Skin of body (tissue), 1 donor: ENCODE measurements at regions not wholly inside any gene's neighbourhood (a gene's known extent, or its start where the extent isn't known, plus 50 kb on each side); places are given as distances from the start of the nearest gene placed in this dataset.

Source experiments
- DNase-seq: peaks from one replicate; lab custom pipeline; 2025; lab: John Stamatoyannopoulos, UW

DNA sequence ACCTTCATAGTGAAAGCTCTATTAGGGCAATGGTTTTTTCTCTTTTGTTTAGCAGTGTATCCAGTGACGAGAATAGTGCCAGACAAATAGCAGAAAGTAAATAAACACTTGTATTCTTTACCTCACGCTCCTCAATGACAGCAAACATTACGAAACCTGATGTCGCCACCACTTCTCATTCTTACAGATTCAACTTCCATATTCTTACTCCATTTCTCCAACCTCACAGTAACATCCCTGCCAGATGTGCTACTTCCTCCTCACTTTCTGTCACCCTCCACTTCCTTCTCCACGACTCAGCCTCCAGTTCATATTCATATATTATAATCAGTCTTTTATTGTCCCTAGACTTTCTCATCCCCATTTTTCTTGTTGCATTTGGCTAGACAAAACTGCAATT lies 1956.2 kb upstream of the AGA start:
- DNase-seq, result no peak

DNA sequence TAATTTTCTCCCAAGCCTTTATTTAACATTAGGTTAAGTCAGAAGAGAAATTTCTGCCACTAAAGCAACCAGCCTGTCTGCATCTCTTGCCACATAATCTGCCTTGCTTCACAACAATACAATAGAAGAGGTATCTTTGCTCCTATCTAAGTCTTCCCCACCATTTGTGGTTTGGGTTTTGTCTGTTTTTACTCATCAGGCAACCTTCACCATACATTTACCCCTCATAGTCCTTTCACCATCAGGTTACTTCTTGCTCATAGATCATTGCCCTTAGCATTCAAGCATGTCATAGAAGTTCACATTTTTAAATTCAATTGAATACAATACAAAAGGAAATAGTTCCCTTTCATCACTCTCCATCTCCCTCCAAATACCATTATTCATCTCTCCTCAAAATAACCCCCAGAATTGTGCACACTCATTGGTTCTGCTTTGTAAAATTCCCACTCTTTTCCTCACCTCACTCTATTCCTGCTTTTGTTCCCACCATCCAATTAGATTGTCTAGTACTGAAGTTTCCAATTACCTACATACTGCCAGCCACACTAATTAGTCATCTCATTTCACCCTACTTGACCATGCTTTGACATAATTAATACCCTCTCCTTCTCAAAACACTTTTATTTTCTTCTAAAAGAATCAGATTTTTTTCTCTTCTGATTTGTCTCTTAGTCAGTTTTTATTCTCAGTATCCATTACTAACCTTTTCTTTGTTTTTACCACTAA lies 1957.0 kb upstream of the AGA start:
- no peak for DNase-seq

DNA sequence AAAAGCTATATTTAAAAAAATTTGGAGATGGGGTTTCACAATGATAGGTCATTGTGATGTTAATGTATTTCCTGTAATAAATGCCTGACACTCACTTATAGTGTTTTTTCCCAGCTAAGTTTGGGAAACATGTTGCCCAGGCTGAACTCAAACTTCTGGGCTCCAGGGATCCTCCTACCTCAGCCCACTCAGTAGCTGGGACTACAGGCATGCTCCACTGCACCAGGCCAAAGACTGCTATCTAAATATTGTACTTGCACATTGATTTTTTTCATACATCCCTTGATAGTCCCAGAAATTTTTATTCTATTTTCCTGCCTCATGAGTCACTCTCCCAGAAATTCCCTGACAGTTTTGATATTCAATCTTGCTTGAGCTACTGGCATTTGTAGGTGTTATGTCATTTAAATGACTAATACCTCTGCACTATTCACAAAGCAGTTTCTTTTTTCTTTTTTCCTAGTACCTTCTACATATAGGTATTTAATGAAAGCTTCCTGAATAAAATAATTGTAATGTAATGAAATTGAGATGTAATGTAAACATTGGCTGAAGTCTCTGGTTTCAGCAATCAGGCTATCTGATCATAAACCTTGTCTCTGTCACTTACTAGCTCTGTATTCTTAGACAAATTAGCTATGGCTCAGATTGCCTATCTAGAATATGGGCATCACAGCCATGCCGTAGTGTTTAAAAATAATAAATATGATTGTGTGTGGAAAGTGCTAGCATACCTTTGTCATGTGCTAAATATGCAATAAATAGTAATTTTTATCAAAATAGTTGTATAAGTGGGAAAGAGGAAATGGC lies 1973.0 kb upstream of the AGA start:
- DNase-seq, result no peak

DNA sequence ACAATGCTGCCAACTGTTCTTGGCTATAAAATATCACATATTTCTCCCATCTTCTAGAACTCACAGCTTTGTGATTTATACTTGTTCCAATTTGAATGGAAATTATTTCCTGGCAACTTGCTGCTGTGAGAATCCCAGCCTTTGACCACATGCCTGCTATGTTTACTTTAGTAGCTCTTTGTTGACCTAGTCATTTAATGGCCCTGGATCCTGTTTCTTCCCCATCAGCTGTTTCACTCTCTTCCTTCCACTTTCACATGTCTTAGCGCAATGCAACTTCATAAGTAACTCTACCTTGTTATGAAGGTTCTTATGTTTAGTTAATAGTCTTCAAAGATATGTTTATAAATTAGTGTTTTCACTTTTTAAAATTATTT lies 1973.6 kb upstream of the AGA start:
- DNase-seq, result no peak

DNA sequence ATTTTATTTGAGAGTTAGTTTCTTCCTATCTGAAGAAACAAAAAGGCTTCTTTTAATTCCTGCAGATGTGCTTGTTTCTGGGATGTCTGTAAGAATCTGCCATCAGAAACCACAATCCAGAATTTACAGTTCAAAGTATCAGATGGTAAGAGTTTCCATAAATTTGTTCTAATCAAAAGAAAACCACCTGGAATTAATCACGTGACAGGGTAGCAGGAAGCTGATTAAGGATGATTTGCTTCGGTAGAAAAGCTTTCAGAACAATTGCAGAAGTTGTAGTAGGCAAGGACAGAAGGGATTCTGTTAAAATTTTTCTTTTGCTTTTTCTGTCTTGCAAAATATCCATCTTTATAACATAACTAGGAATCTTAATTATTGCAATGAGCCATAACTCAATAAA lies 1975.1 kb upstream of the AGA start:
- DNase-seq, result no peak

DNA sequence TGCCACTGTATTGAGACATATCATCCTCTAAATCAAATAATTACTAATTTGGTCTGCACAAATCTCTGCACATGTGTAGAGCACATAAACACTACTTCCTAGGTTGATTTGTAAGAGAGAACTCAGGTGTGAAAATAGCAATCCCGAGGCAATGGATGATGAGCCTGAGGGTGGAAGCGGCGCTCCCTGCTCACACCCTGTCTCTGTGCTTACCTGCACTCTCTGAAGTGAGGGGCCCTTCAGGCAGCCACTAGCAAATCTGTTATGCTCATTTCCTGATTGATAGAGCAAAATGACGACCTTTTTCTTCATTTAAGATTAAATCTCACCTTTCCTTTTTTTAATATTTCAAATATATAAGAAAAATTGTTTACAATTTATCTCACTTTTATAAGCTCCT lies 1995.7 kb upstream of the AGA start:
- DNase-seq, result no peak

DNA sequence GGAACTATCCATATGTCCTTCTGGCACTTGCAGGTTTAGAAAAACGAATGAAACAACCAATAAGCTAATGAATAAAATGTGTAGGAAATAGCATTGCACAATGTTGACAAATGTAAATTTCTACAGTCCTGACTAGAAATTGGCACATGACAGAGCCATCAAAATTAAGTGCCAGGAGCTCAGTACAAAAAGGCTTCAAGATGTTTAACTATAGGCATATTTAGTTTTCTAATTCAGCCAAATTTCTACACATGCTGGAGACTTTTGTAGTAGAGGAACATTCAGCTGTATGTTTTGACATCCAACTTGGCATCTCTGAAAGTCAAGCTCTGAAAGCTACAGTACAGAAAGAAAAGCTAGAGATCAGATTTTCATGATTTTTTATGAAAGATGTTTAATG lies 1999.4 kb upstream of the AGA start:
- DNase-seq, result peak; percentile 88

DNA sequence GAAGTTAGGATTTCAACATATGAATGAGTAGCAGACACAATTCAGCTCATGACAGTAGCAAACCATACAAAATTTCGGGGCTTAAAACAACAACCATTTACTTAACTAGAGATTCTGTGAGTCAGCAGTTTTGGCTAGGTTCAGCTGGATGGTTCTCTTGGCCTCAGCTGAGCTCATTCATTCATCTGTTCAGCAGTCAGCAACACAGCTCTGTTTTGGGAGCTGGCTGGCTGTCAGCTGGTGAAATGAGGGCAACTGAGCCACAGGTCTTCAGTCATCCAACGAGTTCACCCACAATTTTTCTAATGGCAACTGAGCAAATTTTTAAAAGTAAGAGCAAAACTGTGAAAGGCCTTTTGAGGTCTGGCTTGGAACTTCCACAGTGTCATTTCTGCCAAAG lies 2005.1 kb upstream of the AGA start:
- no peak for DNase-seq

DNA sequence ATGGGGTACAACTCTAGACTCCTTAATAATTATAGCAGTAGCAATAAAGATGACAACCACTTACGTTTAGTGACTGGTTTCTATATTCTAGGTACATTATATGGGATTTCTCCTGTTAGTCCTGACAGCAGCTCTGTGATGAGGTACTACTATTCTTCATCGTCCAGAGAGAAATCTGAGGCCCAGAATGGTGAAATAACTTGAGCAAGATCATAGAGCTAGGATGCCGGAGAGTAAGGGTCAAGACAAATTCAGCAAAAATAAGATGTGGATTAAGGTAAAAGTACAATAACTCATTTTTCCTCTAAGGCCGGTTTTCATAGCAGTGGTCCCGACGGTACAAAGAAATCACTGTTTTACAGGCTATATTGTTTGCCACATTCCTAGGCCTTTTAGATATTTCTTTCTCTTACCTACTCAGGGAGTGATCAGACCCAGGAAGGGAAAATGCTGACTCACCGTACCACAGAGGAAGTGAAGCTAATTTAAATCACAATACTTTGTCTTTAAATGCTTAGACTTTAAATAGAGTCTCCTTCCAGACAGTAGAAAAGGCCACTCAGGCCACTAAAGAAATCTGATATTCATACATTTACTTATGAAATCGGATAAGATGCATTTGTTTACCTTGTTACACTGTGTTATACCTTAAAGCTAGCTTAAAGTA lies 2023.0 kb upstream of the AGA start:
- DNase-seq, result no peak

DNA sequence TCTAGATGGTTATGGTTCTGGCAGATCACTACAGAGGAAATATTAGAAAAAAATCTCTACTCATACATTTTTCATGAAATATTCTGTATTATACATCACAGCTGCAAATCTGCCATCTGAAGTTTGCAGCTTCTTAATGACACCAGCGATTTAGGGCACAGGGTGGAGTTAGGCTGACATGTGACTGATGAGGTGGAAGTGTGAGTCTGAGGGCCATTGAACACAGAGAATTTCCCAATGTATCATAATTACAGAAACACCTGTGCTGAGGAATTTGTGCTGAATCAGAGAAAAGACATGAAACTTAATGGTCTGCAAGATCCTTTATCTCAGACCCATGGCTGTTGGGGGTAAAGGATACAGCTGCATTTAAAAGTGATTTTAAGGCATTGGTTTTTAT lies 2025.6 kb upstream of the AGA start:
- DNase-seq, result no peak

DNA sequence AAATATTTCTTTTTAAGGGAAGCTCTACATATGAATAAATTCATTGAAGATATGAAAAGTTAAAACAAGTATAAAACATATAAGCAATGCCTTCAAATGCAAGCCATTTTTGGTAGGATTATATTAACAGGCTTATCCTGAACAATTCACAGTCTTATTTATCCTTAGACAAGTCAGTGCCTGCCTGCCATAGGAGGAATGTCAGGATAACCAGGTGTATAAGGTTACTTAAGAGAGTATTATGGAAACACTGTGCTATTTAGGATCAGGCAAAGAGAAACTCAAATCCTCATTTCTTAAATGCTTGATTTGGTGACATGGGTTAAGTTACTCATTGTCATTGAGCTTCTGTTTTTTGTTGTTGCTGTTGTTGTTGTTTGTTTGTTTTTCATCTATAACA lies 2029.9 kb upstream of the AGA start:
- no peak for DNase-seq

DNA sequence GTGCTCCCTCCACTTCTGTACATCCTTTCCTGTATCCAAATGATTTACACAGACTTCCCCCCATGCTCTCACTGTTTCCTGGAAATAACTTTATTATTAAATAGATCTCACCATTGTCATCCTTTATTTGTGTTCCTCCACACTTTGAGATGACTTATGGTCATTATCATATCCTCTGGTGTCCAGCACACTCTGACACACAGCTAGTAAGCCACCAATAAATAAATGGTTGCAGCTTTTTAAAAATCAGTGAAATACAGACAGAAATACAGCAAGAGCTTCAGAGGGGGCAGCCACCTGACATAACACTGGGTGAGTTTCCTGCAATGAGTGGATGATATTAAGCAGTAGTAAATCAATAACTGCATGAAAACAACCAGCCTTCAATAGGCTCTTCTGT lies 2036.4 kb upstream of the AGA start:
- no peak for DNase-seq

DNA sequence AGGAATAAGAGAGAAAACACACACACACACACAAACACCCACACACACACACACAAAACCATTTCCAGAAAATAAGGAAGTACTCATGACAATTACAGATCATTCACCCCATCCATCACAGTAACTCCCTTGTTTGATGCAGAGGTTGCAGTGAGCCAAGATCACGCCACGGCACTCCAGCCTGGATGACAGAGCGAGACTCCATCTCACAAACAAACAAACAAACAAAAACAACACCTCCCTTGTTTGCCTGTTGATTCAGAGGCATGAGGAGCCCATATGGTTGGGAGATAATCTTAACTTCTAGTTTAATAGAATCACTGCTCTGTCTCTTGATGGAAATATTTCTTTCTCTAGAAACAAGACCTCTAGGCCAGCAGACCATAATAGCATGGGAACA lies 2043.5 kb upstream of the AGA start:
- DNase-seq, result no peak

DNA sequence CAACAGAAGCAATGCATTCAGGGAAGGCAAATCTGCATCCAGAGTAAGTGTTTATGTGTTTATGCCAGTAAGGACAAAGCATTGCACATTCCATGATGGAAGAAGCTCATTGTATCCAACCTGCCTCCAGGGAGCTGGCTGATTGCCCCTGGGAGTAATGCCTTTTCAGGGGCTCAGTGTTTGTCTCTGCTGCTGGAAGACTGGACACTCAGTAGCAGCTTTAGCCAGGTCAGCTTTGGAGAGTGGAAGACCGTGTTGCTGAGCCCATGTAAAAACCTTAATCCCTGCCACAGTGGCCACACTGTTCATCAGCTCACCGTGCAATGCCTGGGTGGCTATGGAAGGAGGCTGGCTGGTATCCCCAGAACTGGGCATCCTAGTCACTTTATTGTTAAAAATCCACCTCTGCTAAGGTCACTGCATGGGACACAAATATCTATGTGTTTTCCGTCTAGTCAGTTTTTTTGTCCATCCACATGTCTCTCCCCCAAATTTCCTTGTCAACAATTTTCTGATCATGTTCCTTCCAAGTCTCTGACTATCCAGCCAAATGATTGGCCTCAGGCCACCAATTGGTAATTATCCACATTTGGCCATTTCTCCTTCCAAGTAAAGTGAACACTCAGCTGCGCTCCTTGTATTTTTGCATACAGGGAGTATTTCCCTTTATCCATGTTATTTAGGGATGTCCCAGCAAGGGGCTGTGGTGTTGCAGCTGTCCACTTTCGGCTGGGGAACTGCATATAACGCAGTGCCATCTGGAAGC lies 2044.5 kb upstream of the AGA start:
- DNase-seq, result no peak

DNA sequence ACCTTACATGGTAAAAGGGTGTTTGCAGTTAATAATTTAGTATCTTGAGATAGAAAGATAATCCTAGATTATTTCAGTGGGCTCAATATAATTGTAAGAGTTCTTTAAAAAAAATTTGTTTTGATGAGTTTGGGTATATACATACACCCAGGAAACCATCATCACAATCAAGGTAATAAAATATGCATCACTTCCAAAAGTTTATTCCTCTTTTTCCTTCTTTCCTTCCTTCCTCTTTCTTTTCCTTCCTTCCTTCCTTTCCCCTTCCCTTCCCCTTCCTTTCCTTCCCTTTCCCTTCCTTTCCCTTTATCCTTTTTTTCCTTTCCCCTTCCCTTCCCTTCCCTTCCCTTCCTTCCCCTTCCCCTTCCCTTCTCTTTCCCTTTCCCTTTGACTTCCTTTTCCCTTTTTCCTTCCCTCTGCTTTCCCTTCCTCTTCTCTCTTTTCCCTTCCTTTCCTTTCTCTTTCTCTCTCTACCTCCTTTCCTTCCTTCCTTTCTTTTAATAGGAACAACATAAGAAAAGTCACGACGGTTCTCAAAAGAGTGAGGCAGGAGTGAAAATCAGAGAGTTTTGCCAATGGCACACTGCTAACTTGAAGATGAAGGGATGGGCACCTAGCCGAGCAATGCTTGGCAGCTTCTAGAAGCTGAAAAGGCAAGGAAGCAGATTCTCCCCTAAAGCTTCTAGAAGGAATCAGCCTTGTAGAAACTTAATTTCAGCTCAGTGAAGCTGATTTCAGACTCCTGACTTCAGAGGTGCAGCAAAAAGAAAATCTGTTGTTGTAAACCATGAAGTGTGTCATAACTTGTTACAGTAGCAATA lies 2050.2 kb upstream of the AGA start:
- no peak for DNase-seq

DNA sequence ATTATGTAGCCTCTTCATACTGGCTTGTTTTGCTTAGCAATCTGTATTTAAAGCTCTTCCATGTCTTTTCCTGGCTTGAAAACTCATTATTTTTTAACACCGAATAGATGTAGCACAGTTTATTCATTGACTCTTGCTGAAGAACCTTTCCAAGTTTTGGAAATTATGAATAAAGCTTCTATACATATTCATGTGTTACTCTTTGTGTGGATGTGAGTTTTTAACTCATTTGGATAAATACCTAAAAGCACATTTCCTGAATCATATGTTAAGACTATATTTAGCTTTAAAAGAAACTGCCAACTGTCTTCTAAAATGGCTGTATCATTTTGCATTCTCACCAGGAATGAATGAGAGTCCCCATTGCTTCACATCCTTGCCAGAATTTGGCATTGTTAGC lies 2061.7 kb upstream of the AGA start:
- DNase-seq, result no peak

DNA sequence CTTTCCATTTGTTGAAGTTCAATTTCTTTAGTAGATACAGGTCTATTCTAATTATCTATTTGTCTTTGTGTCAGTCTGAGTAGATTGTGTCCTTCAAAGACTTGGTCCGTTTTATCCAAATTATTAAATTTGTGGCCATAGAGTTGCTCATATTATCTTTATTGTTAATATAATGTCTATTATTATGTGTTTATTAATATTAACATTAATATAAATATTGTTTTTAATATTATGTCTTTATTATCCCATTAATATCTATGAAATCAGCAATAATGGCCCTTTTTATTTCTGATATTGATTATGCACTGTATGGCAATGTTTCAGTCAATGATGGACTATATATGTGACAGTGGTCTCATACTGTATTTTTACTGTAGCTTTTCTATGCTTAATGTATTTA lies 2067.3 kb upstream of the AGA start:
- no peak for DNase-seq

DNA sequence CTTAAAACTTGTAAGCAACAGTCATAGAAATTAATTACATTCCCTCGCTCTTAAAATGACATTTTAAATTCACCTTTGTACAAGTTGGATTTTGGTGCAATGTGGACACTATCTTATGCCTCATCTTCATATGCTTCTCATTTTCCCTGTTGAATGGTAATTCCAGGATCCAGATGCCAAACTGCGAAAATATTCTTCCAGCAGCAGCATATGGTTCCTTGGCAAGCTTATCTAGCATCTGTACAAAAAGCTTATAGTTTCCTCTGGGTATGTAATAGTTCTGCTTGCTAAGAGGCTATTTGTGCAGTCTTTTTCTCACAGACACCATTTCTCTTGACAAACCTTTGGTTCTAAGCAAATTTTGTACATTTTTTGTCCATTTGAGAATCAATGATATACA lies 2079.7 kb upstream of the AGA start:
- peak; percentile 80 for DNase-seq

DNA sequence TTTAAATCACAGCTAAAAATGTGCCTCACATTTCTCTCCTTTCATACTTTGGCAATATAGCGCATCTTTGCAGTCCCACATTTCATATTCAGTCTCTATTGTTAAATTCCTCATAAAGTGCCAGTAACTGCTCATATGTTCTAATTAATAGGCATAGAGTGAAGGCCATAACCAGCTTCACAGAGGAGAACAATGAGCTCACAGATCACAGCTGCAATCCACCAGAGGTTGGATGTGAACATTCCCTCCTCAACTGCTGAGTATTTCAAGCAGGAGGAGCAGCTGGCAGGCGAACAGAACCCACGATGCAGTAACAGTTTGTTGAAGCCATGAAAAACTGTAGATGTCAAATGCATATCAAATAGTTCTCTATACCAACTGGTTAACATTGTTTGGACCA lies 2088.7 kb upstream of the AGA start:
- peak; percentile 3 for DNase-seq

DNA sequence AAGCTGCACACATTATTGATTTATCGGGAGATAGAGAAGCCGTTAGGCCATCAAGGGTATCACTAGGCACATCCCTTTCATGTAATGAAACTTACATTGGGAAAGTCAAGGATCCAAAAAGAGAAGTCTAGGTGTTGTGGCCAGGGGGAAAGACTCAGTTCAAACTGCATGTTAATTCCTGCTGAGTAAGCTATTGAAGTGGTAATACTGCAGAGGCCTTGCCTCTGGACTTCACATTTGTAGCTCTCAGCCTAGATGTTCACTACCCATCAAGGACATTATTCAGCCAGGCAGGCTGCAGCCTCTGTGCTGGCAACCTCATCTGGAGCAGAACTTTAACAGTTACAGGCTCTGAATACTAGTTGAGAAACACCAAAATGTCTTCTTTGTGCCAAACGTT lies 2094.5 kb upstream of the AGA start:
- DNase-seq, result no peak

DNA sequence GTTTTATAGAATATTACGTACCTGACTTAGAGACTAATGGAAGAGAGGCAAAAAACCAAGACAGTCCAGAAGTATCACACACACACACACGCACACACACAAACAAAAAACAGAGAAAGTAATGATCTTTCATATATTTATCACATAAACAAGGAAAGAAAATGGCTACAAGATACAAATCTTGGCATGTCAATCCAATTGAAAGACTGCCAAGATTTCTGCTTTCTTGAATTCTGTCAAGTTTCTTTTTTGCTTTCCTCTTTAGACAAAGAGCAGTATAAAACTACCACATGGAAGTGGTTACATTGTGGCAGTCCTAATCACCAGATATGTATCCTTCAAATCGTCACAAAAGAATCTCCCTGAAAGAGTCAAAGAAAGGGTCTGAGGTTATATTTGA lies 2097.4 kb upstream of the AGA start:
- DNase-seq, result no peak
